ENCODE measurements at regions not wholly inside any gene's neighbourhood (a gene's known extent, or its start where the extent isn't known, plus 50 kb on each side); places are given as distances from the start of the nearest gene placed in this dataset.
"Not testable (repeated sequence)": the region's sequence is repeated elsewhere in the genome, so short reads cannot be mapped to it uniquely, and the experiment has no call there.

- no peak for DNase-seq (ENCODE audit: low read depth)
- no peak overlapping the region for H3K4me3 ChIP-seq (ENCODE audit: low read length)
- no peak for TF ChIP-seq CTCF (conservative IDR thresholded peaks at IDR 0.05; ENCODE audit: low read length)
Measured at GRCh38 chr21:35382696-35383095, 333.6 kb upstream of the RUNX1 start.

- no peak for DNase-seq (ENCODE audit: low read depth)
- no peak overlapping the region for H3K4me3 ChIP-seq (ENCODE audit: low read length)
- no peak for TF ChIP-seq CTCF (conservative IDR thresholded peaks at IDR 0.05; ENCODE audit: low read length)
Measured at GRCh38 chr21:35381743-35382310, 332.7 kb upstream of the RUNX1 start.

GRCh38 chr21:35380304-35380703 lies 331.2 kb upstream of the RUNX1 start:
- not testable (repeated sequence) for H3K4me3 ChIP-seq (ENCODE audit: low read length); DNase-seq (ENCODE audit: low read depth)

DNA sequence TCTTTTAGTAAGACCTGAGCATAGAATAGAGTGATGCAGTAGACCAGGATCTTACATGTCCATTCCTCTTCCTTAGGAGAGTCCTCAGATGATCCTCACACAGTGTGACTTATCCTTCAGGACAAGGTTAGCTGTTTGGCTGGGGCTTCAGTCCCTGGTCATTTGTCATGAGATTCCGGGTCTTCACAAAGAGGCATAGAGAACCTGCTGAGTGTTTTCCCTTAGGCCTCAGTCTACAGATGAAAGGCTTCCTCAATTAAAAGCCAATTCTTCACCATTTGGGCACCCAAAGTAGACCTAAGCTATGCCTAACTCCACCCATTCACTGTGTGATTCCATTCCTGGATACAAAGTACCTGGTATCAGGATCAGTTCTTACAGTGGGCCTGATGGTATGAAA lies 329.8 kb upstream of the RUNX1 start:
- TF ChIP-seq CTCF (conservative IDR thresholded peaks at IDR 0.05; ENCODE audit: low read length) = no peak
- no peak overlapping the region for H3K4me3 ChIP-seq (ENCODE audit: low read length)
- DNase-seq (ENCODE audit: low read depth) = no peak

DNA sequence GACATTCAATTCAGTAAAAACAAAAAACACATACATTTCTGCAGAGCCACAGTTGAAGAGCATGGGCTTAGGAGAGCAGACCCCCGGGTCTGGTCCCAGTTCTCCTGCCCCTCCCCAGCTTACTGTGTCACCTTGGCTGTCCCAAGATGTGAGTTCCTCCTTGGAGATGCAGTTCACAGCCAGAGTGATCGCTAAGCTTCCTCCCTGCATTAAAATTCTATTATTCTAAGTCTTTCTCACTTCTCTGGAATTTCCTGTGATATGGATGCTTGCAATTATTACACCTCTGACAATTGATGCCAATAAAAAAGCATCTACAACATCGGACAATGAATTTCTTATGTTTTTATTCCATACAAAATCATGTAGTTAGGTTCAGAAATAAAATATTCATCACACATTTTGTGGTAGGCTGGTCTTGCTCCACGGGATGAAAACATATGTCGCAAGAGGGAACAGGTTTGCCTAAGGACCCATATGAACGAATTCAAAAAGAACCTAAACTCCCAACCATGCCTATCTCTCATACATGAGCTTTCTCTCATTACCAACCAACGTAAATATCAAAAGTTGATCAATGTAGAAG lies 328.5 kb upstream of the RUNX1 start:
- no peak overlapping the region for H3K4me3 ChIP-seq (ENCODE audit: low read length)
- TF ChIP-seq CTCF (conservative IDR thresholded peaks at IDR 0.05; ENCODE audit: low read length) = no peak
- DNase-seq (ENCODE audit: low read depth) = peak; percentile 12

- DNase-seq (ENCODE audit: low read depth) = no peak
- no peak overlapping the region for H3K4me3 ChIP-seq (ENCODE audit: low read length)
- TF ChIP-seq CTCF (conservative IDR thresholded peaks at IDR 0.05; ENCODE audit: low read length) = no peak
Measured at GRCh38 chr21:35376406-35377135, 327.5 kb upstream of the RUNX1 start.

DNA sequence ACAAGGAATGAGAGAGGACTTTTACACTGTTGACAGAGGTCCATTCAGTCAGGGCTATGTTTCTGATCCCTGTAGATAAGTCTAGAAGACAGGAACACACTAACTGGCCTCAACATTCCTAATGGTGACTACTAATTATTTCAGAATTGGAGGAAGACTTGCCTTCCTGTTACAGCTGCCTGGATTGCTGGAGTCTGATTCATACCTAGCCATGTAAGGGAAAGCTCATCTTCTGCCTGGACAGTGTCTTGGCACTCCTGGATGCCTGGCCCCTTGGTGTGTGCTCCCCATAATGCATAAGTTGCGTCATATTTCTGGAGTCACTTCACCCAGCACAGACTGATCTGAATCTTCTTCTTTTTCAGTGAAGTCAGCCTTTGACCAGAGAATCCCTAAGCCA lies 326.0 kb upstream of the RUNX1 start:
- peak; percentile 97 for DNase-seq (ENCODE audit: low read depth)
- H3K4me3 ChIP-seq (ENCODE audit: low read length) = no peak overlapping the region
- TF ChIP-seq CTCF (conservative IDR thresholded peaks at IDR 0.05; ENCODE audit: low read length) = no peak
